ENCODE measurements at regions not wholly inside any gene's neighbourhood (a gene's known extent, or its start where the extent isn't known, plus 50 kb on each side); places are given as distances from the start of the nearest gene placed in this dataset.

DNA sequence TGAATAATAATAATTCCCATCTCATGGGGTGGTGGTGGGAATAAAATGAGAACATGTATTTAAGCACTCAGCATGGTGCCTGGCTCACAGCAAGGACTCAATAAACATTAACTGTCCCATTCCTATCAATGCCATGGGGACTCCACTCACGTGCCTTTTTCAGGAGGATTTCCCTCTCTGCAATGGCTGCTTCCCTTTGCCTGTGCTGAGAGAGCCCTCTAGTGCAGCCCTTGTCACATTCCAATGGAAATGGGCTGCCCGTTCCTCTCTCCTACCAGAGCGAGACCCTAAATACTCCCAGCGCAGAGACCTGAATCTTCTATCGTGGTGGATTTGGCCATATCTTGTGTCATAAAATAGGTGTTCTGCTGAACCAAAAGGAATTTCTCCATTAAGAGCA is 621.5 kb upstream of the B3GAT1 start (continued):
- TF ChIP-seq TEAD4 (IDR thresholded peaks at IDR 0.05; ENCODE audit: low read depth, low read length), result peak; percentile 88
- TF ChIP-seq RBBP5 (IDR thresholded peaks at IDR 0.05; ENCODE audit: borderline replicate concordance, low read depth, low read length), result no peak
- no peak for TF ChIP-seq CHD2 (IDR thresholded peaks at IDR 0.05; ENCODE audit: low read length)
- TF ChIP-seq NRF1 (IDR thresholded peaks at IDR 0.05; ENCODE audit: low read depth, low read length), result no peak
- no peak for TF ChIP-seq ZNF274 (IDR thresholded peaks at IDR 0.05; ENCODE audit: borderline replicate concordance, extremely low read depth, low read length)
- TF ChIP-seq, protein P1, sequence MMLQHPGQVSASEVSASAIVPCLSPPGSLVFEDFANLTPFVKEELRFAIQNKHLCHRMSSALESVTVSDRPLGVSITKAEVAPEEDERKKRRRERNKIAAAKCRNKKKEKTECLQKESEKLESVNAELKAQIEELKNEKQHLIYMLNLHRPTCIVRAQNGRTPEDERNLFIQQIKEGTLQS (IDR thresholded peaks at IDR 0.05; ENCODE audit: insufficient read depth, low read depth, low read length), result 0 out of 2 replicates have a peak, but pooled peaks have one; percentile 37
- no peak for TF ChIP-seq SRF (IDR thresholded peaks at IDR 0.05; ENCODE audit: low read depth, low read length)
- no peak for TF ChIP-seq CBX5 (IDR thresholded peaks at IDR 0.05; ENCODE audit: low read depth, low read length)
- no peak for TF ChIP-seq GABPA (IDR thresholded peaks at IDR 0.05; ENCODE audit: borderline replicate concordance, insufficient read depth, low read length)
- no peak for TF ChIP-seq KDM4A (IDR thresholded peaks at IDR 0.05; ENCODE audit: low read depth, low read length, severe bottlenecking)
- TF ChIP-seq, protein P2, sequence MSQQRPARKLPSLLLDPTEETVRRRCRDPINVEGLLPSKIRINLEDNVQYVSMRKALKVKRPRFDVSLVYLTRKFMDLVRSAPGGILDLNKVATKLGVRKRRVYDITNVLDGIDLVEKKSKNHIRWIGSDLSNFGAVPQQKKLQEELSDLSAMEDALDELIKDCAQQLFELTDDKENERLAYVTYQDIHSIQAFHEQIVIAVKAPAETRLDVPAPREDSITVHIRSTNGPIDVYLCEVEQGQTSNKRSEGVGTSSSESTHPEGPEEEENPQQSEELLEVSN (IDR thresholded peaks at IDR 0.05), result peak; percentile 96
- peak; percentile 91 for TF ChIP-seq YY1 (IDR thresholded peaks at IDR 0.05; ENCODE audit: low read depth, low read length)
- TF ChIP-seq, protein P3, sequence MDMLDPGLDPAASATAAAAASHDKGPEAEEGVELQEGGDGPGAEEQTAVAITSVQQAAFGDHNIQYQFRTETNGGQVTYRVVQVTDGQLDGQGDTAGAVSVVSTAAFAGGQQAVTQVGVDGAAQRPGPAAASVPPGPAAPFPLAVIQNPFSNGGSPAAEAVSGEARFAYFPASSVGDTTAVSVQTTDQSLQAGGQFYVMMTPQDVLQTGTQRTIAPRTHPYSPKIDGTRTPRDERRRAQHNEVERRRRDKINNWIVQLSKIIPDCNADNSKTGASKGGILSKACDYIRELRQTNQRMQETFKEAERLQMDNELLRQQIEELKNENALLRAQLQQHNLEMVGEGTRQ (IDR thresholded peaks at IDR 0.05; ENCODE audit: low read length), result peak; percentile 54; the same call in 1 of the 2 replicates
- TF ChIP-seq TAF1 (IDR thresholded peaks at IDR 0.05; ENCODE audit: low read depth, low read length), result no peak
